CD14-positive monocyte (primary cell): ENCODE measurements at regions not wholly inside any gene's neighbourhood (a gene's known extent, or its start where the extent isn't known, plus 50 kb on each side); places are given as distances from the start of the nearest gene placed in this dataset.

Experiments
- DNase-seq, 3 donors: peaks; one replicate each; pipeline ENCODE4 v3.0.0-alpha.2; 2011 to 2022
- H2AFZ ChIP-seq: 2 replicates; pipeline ENCODE4 v1.6.0; 2012; ENCODE audit warnings: mild to moderate bottlenecking, low read depth, low read length, inconsistent platforms; ENCODE audit not compliant: insufficient read depth, poor library complexity, severe bottlenecking
- H3K27ac ChIP-seq, 2 donors: 1 replicate in 1 of 2; 2 replicates in 1 of 2; pipeline ENCODE4 v1.5.1; 2012 to 2013; ENCODE audit warnings: low read length in 2 of 2, control low read depth in 1 of 2, inconsistent platforms in 1 of 2, low read depth in 1 of 2, mild to moderate bottlenecking in 1 of 2
- H3K27me3 ChIP-seq, 2 donors: one replicate each; pipeline versions ENCODE4 v1.6.0 to v1.6.1; 2011 to 2013; ENCODE audit warnings: low read length in 2 of 2; ENCODE audit not compliant: control insufficient read depth in 2 of 2, insufficient read depth in 2 of 2
- H3K36me3 ChIP-seq, 2 donors: replicated peaks in 1 of 2; 1 replicate in 1 of 2; 2 replicates in 1 of 2; pipeline versions ENCODE4 v1.5.1 to v1.6.1; 2012 to 2013; ENCODE audit warnings: low read length in 2 of 2, control low read depth in 1 of 2, inconsistent platforms in 1 of 2, mild to moderate bottlenecking in 1 of 2; ENCODE audit not compliant: insufficient read depth in 2 of 2, control insufficient read depth in 1 of 2
- H3K4me1 ChIP-seq, 2 donors: 1 replicate in 1 of 2; 2 replicates in 1 of 2; pipeline versions ENCODE4 v1.5.1 to v1.6.1; 2012 to 2013; ENCODE audit warnings: low read length in 2 of 2, control low read depth in 1 of 2, inconsistent platforms in 1 of 2, mild to moderate bottlenecking in 1 of 2, moderate library complexity in 1 of 2; ENCODE audit not compliant: insufficient read depth in 2 of 2, control insufficient read depth in 1 of 2
- H3K4me2 ChIP-seq: replicated peaks from 2 replicates; pipeline ENCODE3; 2012; ENCODE audit warnings: low read length, moderate library complexity, mild to moderate bottlenecking; ENCODE audit not compliant: poor library complexity, severe bottlenecking; ENCODE audit errors: extremely low read depth
- H3K4me3 ChIP-seq, 3 experiments: fragments of 200-600 bp in 1 of 3; sonication (generic) in 1 of 3; replicated peaks in 1 of 3; 1 replicate in 2 of 3; 2 replicates in 1 of 3; pipeline ENCODE4 v1.5.1; 2011 to 2013; ENCODE audit warnings: low read length in 3 of 3, mild to moderate bottlenecking in 3 of 3, control low read depth in 2 of 3, low read depth in 2 of 3, inconsistent platforms in 1 of 3, moderate library complexity in 1 of 3
- H3K79me2 ChIP-seq: 2 replicates; pipeline ENCODE4 v1.6.0; 2012; ENCODE audit warnings: mild to moderate bottlenecking, control low read depth, inconsistent platforms, low read length, moderate library complexity; ENCODE audit not compliant: insufficient read depth
- H3K9ac ChIP-seq: 2 replicates; pipeline ENCODE4 v1.6.0; 2017; ENCODE audit warnings: low read length, mild to moderate bottlenecking; ENCODE audit not compliant: insufficient read depth, poor library complexity, severe bottlenecking
- H3K9me3 ChIP-seq, 2 donors: replicated peaks in 1 of 2; 1 replicate in 1 of 2; 2 replicates in 1 of 2; pipeline versions ENCODE4 v1.5.1 to v1.6.1; 2012 to 2013; ENCODE audit warnings: low read length in 2 of 2, control low read depth in 1 of 2; ENCODE audit not compliant: control insufficient read depth in 1 of 2, insufficient read depth in 1 of 2
- H4K20me1 ChIP-seq: 2 replicates; pipeline ENCODE4 v1.6.0; 2012; ENCODE audit warnings: mild to moderate bottlenecking, low read length, control low read depth, moderate library complexity; ENCODE audit not compliant: insufficient read depth
- H3K27ac Mint-ChIP-seq, 7 donors: one replicate each; pipeline ENCODE4 v1.8.0; 2020; ENCODE audit warnings: mild to moderate bottlenecking in 7 of 7, mixed read lengths in 7 of 7, moderate library complexity in 6 of 7, inconsistent platforms in 2 of 7
- H3K27me3 Mint-ChIP-seq, 3 donors: one replicate each; pipeline ENCODE4 v1.8.0; 2021 to 2022; ENCODE audit warnings: low read depth in 3 of 3, mild to moderate bottlenecking in 3 of 3, mixed read lengths in 3 of 3, moderate library complexity in 3 of 3, inconsistent platforms in 1 of 3
- H3K36me3 Mint-ChIP-seq, 2 donors: one replicate each; pipeline ENCODE4 v1.8.0; 2020; ENCODE audit warnings: mixed read lengths in 2 of 2, inconsistent platforms in 1 of 2, mild to moderate bottlenecking in 1 of 2
- H3K4me1 Mint-ChIP-seq: one replicate; pipeline ENCODE4 v1.8.0; 2020; ENCODE audit warnings: mild to moderate bottlenecking, mixed read lengths
- H3K4me3 Mint-ChIP-seq, 2 donors: one replicate each; pipeline ENCODE4 v1.8.0; 2020; ENCODE audit warnings: mild to moderate bottlenecking in 2 of 2, mixed read lengths in 2 of 2, moderate library complexity in 1 of 2
- H3K9me3 Mint-ChIP-seq, 7 donors: one replicate each; pipeline ENCODE4 v1.8.0; 2020 to 2022; ENCODE audit warnings: mixed read lengths in 7 of 7, mild to moderate bottlenecking in 6 of 7, moderate library complexity in 6 of 7, inconsistent platforms in 2 of 7
- CTCF ChIP-seq: fragments of 200-600 bp; IDR thresholded peaks from one replicate; pipeline ENCODE4 v1.8.0; 2022; ENCODE audit warnings: antibody characterized with exemption, mild to moderate bottlenecking
- WGBS: methylation state at CpG from one replicate; pipeline ENCODE4 v1.1.5; 2013; ENCODE audit warnings: missing lambda C conversion rate; ENCODE audit not compliant: insufficient coverage; 5-methylcytosine and 5-hydroxymethylcytosine counted together
- intact Hi-C, 2 donors: fragments of 100-400 bp; cut with micrococcal nuclease; formaldehyde crosslinking; loops; one replicate each; pipeline versions ENCODE4 v1.15.0 to v1.15.1; 2023

DNA sequence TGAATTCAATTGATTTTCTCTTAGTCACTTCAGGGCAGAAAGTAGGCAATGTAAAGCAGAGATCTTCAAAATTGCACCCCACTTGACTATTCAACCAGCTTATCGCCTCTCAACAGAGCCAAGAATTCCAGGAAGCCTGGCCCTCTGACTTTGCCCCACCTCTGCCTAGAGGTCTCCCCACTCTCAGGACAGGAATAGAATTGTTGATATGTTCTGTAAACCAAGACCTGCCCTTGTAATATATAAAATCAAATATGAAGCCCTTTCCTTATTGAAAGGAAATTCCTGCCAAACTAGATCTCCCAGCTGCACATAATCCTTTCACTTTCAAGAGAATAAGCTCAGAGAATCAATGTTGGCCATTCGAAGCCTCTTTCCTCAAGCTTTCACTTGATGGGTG is 116.1 kb upstream of the DPT start:
- no peak overlapping the region for H3K4me3 ChIP-seq
- 100% methylated on average over 1 of the region's 2 CpGs for WGBS
- H3K27me3 ChIP-seq: no peaks in the 10 kb centered on the region
- H3K9me3 Mint-ChIP-seq: peaks cover 0 to 2% (median 0%) of the 10 kb centered on the region in 7 donors
- no peak for DNase-seq
- H4K20me1 ChIP-seq: no peaks in the 10 kb centered on the region
- H3K27ac ChIP-seq: no peak overlapping the region
- H2AFZ ChIP-seq: no peak overlapping the region
- H3K4me1 Mint-ChIP-seq: no peaks in the 10 kb centered on the region
- no peak for TF ChIP-seq CTCF
- no peak overlapping the region for H3K27ac Mint-ChIP-seq
- no peaks in the 10 kb centered on the region for H3K27me3 Mint-ChIP-seq
- intact Hi-C loops: no loop called here
- no peaks in the 10 kb centered on the region for H3K79me2 ChIP-seq
- no peak overlapping the region for H3K4me2 ChIP-seq
- no peak overlapping the region for H3K4me3 Mint-ChIP-seq
- H3K9me3 ChIP-seq: no peaks in the 10 kb centered on the region
- no peaks in the 10 kb centered on the region for H3K36me3 ChIP-seq
- H3K4me1 ChIP-seq: no peaks in the 10 kb centered on the region
- H3K36me3 Mint-ChIP-seq: no peaks in the 10 kb centered on the region
- H3K9ac ChIP-seq: no peak overlapping the region

DNA sequence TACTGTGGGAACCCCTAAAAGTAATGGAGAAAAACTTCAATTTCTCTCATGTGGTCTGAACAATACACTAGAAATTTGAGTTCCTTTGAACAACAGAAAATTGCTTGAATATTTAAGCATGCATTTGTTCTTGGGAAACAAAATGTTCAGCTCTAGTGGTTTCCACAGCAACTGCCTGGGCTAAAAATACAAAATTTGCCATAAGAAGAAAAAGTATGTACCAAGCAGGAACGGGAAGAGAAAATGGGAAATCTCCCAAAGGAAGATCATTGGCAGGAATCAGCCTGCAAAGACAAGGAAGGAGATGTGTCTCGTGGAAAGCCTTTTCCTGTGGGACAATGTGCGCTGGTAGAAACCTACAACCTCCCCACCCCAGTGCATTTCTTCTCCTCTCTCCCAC is 119.0 kb upstream of the DPT start:
- Histone ChIP-seq H3K4me3 (no peak overlapping the region), H3K27ac (no peak overlapping the region), H3K9ac (no peak overlapping the region), H3K4me2 (no peak overlapping the region), H4K20me1 (no peaks in the 10 kb centered on the region), H2AFZ (no peak overlapping the region), H3K27me3 (no peaks in the 10 kb centered on the region), H3K9me3 (no peaks in the 10 kb centered on the region), H3K4me1 (no peaks in the 10 kb centered on the region), H3K79me2 (no peaks in the 10 kb centered on the region), H3K36me3 (no peaks in the 10 kb centered on the region)
- no peaks in the 10 kb centered on the region for H3K27me3 Mint-ChIP-seq
- 100% methylated on average over 1 of the region's 3 CpGs for WGBS
- no peak for DNase-seq
- no peak overlapping the region for H3K4me3 Mint-ChIP-seq
- no peak for TF ChIP-seq CTCF
- H3K4me1 Mint-ChIP-seq: no peaks in the 10 kb centered on the region
- peaks cover 0 to 2% (median 0%) of the 10 kb centered on the region in 7 donors for H3K9me3 Mint-ChIP-seq
- H3K36me3 Mint-ChIP-seq: no peaks in the 10 kb centered on the region
- H3K27ac Mint-ChIP-seq: no peak overlapping the region
- intact Hi-C loops: no loop called here
